Breast epithelium (tissue), 3 donors: ENCODE measurements at regions not wholly inside any gene's neighbourhood (a gene's known extent, or its start where the extent isn't known, plus 50 kb on each side); places are given as distances from the start of the nearest gene placed in this dataset.

Experiments
- POLR2A ChIP-seq: fragments of 450-650 bp; IDR thresholded peaks from one replicate; pipeline ENCODE4 v1.6.1; 2016; ENCODE audit warnings: antibody characterized with exemption, mild to moderate bottlenecking, moderate library complexity
- TF ChIP-seq, protein P1 (sequence below), 3 donors: fragments of 450-650 bp; IDR thresholded peaks; one replicate each; pipeline ENCODE4 v1.5.1; 2016 to 2017; ENCODE audit warnings: antibody characterized with exemption in 3 of 3, mild to moderate bottlenecking in 3 of 3, moderate library complexity in 3 of 3

DNA sequence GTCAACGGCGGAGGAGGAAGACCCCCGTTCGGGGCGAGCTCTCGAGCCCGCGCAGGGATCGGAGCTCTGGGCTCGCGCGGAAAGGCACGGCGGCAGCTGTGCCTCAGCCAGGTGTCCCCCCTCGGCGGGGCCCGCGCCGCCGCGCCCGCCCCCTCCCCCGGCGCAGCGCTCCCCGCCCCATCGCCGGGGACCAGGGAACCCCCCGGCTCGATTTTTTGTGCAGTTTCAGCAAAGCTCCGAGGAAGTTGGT lies 110.0 kb downstream of the KCNRG start:
- TF ChIP-seq, protein P1, sequence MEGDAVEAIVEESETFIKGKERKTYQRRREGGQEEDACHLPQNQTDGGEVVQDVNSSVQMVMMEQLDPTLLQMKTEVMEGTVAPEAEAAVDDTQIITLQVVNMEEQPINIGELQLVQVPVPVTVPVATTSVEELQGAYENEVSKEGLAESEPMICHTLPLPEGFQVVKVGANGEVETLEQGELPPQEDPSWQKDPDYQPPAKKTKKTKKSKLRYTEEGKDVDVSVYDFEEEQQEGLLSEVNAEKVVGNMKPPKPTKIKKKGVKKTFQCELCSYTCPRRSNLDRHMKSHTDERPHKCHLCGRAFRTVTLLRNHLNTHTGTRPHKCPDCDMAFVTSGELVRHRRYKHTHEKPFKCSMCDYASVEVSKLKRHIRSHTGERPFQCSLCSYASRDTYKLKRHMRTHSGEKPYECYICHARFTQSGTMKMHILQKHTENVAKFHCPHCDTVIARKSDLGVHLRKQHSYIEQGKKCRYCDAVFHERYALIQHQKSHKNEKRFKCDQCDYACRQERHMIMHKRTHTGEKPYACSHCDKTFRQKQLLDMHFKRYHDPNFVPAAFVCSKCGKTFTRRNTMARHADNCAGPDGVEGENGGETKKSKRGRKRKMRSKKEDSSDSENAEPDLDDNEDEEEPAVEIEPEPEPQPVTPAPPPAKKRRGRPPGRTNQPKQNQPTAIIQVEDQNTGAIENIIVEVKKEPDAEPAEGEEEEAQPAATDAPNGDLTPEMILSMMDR (IDR thresholded peaks at IDR 0.05) = no peak
- no peak for TF ChIP-seq POLR2A
